Esophagus mucosa (tissue), 1 donor: ENCODE measurements at regions not wholly inside any gene's neighbourhood (a gene's known extent, or its start where the extent isn't known, plus 50 kb on each side); places are given as distances from the start of the nearest gene placed in this dataset.
"Not testable (repeated sequence)": the region's sequence is repeated elsewhere in the genome, so short reads cannot be mapped to it uniquely, and the experiment has no call there.

Experiments used
- ATAC-seq: fragments of 200-7000 bp; cut with Tn5 transposase; one replicate; pipeline ENCODE4 v1.9.1; 2020
- donor health status: DM: yes; HTN: yes; CAD: no.

DNA sequence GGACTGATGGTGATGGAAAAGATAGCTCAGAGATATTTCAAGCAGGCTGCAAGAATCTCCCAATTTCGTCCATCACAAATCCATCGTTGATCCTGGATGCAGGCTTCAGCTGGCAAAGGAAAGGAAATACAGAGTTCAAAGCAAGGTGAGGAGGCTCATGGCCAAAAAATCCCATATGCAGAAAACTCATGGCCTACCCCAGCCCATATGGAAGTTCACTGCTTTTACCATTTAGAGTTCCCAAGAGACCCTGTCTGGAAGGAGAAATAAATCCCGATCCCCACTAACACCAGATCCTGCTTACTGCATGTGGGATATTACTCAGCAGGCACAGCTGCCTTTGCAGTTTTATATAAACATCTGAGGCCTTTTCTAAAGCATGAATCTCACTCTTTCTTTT, 412.9 kb upstream of the SPRY2 start:
- no peak for ATAC-seq

DNA sequence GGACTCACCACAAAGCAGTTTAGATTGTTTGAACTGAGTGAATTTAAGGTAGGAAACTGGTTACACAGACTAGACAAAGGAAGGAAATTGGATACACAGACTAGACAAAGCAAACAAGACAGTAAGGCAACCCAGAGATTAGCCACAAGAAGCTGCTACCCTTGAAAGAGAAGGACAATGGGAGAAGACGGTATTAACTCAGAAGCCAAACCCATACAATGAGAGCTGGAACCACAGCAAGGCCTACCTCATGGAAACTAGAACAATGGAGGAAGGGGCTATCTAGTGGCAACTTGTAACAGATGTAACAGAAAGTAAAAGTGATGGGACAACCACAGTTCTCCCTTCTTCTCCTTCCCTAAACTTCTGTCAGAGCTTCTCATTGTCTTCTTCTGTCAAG, 410.9 kb upstream of the SPRY2 start:
- ATAC-seq, result no peak

DNA sequence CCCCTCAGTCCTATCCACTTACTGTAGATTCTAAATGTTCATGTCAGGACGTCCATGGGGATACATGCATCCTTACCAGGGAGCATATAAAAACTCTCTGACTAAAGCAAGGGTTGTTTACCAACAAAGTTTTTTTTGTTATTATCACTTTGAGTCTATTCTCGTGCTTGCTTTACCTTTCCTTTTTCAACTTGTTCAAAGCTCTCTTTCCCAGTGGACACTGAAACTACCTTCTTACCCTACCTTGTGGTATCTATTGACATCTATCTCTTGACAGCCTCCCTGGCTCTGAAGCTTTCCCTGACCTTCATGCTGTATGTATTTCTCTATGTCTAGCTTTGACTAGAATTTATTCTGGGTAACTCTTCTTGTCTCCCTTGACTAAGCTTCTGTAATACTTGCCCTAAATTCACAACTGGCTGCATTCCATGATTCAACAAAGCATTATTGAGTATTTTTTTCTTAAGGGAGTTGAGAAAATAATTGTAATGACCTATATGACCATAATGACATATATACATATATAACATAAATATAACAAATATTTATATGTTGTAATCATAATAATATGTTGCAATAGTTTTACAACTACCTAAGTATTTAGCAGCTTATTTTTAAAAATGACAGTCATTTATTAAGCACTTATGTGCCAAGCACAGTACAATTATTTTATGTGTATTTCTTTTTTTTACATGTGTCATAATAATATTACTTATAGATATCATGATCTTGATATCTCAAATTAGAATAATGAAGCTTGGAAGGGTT, 403.4 kb upstream of the SPRY2 start:
- no peak for ATAC-seq

DNA sequence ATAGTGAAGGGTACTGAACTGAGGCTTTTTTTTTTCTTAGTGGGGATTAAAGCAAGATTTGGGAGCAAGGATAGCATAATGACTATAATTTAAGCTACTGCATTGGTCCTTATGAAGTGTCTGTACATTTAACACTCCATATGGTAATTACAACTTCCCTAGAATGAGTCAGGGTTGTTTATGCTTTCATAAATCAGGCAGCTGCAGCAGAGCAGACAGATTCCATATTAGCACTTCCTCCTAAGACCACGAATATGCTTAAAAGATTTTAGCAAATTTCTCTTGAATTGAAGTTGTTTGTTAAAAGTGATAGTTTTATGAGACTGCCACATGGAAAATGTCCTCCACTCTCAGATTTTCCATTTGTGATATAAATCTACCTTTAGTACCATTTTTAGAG, 401.1 kb upstream of the SPRY2 start:
- ATAC-seq, result no peak

DNA sequence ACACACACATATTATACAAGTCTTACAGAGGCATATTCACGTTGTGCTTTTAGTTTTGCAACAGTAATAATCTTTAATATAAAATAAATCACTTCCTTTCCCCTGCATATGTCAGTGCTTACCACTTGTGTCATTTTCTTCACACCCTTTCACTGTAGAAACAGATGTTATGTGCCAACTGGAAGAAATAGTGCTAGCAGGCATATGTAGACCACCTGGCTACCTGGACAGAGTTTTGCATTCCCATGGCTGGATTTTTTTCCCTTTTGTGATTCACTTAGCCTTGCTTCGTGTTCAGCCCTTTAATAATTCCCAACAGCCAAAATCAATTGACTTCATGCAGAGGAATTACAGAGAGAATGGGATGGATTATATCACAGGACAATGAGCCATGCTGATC, 399.1 kb upstream of the SPRY2 start:
- ATAC-seq, result no peak

DNA sequence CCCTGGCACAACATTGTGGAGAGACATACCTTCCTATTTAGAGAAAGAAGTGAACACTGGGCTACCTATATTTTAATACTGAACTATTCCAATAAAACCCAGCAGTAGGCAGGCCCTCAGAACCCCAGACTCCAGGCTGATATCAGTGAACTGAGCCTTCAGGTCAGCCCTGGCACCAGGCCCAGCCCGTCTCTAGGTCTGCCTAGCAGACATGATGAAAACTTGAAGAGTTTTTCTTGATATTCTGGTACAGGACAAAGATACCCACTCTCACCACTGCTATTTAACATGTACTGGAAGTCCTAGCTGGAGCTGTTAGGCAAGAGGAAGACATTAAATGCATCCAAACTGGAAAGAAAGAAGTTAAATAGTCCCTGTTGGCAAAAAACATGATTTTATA, 396.6 kb upstream of the SPRY2 start:
- no peak for ATAC-seq

DNA sequence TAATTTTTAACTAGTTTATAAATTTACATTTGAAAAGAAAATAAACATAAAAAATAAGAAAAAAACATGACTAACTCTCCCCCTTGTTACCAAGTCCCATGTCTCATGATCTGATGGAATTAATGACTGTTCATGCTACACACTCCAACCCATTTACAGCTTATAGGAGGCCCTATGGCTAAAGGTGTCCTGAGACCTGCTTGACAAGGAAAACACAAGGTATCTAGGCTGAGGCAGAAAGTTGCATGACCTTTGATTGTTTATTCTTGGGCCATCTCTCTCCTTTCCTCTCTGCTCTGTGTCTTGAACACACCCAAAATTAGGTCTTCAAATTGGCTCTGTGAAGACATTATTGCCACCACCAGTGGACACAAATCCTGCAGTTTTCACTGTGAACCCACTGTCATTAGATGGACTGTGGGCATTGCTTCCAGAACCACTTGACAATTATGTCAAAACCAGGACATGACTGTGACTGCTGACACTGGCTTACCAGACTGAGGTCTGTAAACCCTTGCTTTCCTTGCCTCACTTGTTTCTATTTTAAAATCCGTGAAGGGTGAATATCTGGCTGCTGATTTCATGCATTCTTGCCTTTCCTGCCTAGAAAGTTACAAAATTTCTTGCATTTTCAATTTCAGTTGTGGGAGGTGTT, 386.5 kb upstream of the SPRY2 start:
- no peak for ATAC-seq

DNA sequence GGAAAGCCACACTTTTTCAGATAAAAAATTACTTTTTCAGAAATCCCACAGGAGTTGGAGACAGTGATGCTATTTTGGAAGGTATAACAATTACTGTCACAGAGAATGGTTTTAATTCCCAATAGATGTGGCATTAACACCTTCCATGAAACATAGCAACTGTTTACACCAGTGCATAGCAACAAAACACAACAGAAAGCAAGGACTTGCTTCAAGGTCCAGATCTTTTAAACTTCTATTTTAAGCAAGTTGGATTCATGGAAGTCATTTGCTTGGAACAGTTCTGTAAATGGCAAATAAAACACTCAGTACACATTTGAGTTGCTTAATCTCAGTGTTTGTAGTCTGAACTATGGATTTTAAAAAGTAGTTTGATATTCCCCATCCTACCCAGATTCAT, 385.9 kb upstream of the SPRY2 start:
- no peak for ATAC-seq

DNA sequence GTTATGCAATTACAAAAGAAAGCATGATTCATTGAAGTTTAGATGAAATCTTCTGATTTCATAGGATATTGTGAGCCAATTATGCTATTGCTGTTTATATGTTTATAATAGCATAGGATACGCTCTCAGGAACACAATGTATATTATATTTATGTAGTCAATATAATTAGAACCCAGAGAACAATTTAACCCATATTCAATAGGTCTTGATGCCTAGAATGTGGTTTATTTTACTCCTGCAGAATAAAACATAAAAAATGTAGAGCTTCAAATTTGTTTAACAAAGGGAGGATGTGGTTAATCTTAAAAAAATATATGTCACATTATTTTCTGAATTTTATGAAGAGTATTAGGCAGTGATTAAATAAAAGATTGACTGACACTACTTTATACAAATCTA, 380.8 kb upstream of the SPRY2 start:
- ATAC-seq, result no peak

DNA sequence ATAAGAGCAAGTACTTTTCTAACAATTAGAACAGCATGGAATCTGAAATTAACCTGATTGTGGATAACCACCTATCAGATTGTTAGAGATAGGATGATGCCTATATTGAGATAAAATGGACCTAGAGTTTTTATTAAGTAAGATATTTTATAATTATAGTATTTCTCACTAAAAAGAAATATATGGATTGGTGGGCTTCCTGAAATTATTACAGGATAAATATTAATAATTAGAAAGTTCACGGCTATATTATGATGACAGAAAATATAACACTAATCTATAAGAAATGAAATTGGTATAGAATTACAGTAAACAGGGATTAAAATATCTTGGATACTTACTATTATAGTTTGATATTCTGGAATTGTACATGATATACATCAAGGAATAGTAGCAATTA, 378.0 kb upstream of the SPRY2 start:
- no peak for ATAC-seq

DNA sequence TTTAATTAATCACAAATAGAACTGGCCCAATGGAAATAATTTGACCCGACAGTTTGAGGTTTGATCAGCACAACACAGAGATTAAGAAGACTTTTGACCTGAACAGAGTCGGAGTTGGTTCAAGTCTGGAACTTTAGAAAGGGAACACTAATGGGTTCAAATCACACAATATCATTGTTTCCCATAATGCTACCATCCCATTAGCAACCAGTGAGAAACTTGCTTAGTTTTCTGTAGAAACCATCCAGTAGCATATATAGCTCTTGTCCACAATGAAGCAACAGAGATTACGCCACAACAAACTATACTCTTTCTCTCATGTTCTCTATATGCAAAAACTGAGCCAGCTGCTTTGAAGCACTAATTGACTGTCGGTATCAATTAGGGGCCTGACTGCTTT, 376.9 kb upstream of the SPRY2 start:
- ATAC-seq, result no peak

DNA sequence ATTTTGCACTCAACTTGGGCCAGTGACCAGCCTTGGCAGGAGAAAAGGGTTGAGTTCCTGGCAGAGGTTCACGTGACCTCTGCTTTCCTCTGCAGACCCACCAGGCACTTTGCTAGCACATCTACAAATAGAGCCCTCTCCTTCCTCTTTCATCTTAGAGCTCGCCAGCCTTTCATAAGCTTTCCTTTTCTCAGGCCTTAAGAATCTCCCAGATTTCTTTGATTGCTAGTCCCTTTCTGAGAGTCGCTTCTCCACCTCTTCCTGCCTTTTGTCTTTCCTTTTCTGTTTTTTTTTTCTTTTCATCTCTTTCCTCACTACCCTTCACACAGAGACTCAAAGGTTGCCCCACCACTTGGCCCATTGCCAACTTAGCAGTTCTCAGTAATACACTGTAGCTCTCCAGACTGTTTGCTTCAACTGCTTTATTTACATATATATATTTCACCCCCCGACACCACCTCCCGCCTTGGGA, 375.7 kb upstream of the SPRY2 start:
- no peak for ATAC-seq

DNA sequence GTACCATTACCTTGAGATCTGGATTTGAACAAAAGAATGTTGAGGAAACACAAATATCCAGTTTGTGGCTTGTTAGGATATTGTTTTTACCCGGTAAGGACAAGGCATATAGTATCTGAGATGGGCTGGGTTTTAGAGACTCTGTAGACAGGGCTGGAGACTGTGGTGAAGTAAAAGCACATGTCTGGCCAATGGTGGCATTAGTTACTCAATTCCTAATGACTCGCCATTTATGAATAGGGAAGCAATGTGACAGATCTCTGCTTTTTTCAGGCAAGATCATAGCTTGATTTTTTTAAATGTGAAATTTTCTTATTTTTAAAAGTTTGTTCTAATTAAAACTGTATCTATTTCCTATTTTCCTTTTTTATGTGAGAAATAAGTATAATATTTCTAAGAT, 371.1 kb upstream of the SPRY2 start:
- ATAC-seq, result no peak

DNA sequence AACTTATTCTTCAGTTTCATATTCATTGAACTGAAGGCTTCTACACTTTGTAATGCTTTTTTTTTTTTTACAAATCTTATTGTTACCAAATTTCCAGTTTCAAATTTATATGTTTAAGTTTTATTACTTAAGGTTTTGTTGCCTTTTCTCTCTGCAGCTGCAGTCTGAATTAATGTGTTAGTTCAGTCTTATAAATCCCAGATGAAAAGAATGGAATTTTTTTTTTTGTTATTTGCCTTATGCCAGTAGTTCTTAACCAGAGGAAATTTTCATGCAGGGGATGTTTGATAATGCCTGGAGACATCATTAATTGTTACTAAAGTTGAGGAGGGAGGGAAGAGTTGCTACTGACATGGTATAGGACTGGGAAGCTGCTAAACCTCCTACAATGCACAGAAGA, 367.9 kb upstream of the SPRY2 start:
- no peak for ATAC-seq

DNA sequence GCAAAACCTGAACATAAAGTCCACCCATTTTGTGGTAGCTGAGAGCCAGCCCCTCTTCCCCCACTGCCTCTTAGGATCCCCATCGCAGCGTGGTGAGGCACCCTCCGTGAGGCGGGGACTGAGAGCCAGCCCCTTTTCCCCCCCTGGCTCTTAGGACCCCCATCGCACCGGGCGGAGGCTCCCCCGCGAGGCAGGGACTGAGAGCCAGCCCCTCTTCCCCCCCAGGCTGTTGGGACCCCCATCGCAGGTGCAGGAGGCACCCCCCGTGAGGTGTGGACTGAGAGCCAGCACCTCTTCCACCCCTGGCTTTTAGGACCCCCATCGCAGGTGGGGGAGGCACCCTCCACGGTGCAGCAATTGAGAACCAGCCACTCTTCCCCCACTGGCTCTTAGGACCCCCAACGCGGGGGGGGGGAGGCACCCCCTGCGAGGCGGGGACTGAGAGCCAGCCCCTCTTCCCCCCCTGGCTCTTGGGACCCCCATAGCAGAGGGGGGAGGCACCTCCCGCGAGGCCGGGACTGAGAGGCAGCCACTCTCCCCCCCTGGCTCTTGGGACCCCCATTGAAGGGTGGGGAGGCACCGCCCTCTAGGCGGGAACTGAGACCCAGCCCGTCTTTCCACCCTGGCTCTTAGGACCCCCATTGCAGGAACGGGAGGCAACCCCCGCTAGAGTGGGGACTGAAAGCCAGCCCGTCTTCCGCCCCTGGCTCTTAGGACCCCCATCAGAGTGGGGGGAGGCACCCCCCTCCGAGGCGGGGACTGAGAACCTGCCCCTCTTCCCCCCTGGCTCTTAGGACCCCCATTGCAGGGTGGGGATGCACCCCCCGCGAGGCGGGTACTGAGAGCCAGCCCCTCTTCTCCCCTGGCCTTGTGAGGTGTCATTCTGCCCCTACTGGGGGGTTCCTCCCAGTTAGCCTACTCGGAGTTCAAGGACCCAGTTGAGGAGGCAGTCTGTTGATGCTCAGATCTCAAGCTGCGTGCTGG, 366.4 kb upstream of the SPRY2 start:
- no peak for ATAC-seq

DNA sequence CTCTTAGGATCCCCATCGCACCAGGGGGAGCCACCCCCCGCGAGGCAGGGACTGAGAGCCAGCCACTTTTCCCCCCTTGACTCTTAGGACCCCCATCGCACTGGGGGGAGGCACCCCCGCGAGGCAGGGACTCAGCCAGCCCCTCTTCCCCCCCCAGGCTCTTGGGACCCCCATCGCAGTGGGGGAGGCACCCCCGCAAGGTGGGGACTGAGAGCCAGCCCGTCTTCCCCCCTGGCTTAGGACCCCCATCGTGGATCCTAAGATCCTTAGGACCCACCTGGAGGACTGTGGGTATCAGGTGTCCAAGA, 365.2 kb upstream of the SPRY2 start:
- ATAC-seq, result no peak

DNA sequence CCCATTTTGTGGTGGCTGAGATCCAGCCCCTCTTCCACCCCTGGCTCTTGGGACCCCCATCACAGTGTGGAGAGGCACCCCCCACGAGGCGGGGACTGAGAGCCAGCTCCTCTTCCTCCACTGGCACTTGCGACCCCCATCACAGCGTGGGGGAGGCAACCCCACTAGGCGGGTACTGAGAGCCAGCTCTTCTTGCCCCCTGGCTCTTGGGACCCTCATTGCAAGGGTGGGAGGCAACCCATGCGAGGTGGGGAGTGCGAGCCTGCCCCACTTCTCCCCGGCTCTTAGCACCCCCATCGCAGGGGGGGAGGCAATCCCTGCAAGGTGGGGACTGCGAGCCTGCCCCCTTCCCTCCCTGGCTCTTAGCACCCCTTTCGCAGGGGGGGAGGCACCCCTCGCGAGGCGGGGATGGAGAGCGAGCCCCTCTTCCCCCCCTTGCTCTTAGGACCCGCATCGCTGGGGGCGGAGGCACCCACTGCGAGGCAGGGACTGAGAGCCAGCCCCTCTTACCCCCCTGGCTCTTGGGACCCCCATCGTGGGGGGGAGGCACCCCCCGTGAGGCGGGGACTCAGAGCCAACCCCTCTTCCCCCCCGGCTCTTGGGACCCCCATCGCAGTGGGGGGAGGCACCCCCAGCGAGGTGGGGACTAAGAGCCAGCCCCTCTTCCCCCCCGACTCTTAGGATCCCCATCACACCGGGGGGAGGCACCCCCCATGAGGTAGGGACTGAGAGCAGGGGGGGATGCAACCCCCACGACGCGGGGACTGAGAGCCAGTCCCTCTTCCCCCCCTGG, 364.6 kb upstream of the SPRY2 start:
- ATAC-seq, result no peak

DNA sequence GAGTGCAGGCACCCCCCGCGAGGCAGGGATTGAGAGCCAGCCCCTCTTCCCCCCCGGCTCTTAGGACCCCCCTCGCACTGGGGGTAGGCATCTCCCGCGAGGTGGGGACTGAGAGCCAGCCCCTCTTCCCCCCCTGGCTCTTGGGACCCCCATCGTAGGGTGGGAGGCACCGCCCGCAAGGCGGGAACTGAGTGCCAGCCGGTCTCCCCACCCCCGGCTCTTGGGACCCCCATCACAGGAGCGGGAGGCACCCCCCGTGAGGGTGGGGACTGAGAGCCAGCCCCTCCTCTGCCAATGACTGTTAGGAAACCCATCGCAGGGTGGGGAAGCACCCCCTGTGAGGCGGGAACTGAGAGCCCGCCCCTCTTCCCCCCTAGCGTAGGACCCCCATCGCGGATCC, 363.4 kb upstream of the SPRY2 start:
- ATAC-seq, result no peak

DNA sequence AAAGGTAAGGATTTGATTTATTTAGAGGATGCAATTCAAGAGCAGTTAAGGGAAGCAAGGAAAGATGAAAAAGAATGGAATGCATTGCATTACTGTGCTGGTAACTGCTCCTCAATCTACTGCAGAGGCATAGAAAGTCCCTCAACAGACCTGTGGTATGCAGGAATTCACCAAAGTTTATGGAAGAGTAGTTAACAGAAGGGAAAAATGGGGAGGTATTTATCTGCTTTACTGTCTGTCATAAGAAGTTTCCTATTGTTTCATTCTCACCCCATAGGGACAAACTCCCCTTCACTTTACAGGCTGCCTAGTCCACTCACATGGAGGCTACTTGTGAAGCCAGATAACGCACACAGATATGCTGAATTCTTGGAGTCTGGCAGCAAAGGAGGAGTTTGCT, 354.9 kb upstream of the SPRY2 start:
- no peak for ATAC-seq

DNA sequence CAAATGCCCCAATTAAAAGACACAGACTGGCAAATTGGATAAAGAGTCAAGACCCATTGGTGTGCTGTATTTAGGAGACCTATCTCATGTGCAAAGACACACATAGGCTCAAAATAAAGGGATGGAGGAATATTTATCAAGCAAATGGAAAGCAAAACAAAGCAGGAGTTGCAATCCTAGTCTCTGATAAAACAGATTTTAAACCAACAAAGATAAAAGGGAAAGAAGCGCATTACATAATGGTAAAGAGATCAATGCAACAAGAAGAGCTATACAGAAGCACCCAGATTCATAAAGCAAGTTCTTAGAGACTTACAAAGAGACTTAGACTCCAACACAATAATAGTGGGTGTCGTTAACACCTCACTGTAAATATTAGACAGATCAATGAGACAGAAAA, 350.9 kb upstream of the SPRY2 start:
- not testable (repeated sequence) for ATAC-seq

DNA sequence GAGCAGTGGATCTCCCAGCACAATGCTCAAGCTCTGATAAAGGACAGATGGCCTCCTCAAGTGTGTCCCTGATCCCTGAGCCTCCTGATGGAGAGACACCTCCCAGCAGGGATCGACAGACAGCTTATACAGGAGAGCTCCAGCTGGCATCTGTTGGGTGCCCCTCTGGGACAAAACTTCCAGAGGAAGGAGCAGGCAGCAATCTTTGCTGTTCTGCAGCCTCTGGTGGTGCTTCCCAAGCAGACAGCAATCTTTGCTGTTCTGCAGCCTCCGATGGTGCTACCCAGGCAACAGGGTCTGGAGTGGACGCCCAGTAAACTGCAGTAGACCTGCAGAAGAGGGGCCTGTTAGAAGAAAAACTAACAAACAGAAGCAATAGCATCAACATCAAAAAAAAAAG, 349.3 kb upstream of the SPRY2 start:
- no peak for ATAC-seq

DNA sequence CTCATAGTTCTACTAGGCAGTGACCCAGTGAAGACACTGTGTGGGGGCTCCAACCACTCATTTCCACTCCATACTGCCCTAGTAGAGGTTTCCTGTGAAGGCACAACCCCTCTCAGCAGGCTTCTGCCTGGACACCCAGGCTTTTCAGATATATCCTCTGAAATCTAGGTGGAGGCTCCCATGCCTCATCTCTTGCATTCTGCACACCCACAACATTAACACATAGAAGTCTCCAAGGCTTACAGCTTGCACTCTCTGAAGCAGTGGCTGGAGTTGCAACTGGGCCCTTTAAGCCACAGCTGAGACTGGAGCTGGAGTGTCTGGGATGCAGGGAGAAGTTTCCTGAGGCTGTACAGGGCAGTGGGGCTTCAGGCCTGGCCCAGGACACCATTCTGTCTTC, 347.7 kb upstream of the SPRY2 start:
- ATAC-seq, result no peak

DNA sequence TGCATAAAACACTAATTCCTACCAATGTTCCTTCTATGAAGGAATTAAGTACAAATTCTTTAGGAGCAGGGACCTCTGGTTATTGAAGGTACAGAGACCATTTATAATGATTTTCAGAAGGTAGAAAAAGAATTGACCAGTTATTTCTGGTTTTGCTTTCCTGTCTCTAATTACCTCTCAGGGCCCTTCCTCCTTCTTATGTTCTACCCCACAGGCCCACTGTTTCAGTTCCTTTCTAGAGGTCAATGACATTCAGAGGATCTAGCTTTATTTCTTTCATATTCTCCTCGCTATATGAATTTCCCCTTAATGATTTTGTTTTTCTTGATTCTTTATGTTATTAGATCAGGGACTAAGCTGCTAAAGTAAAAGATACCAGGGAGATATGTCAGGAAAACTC, 345.0 kb upstream of the SPRY2 start:
- ATAC-seq, result no peak
